T-helper 9 cell (primary cell): ENCODE measurements at regions not wholly inside any gene's neighbourhood (a gene's known extent, or its start where the extent isn't known, plus 50 kb on each side); places are given as distances from the start of the nearest gene placed in this dataset.

Experiments
- DNase-seq: peaks from one replicate; pipeline ENCODE4 v3.0.0-alpha.2; 2020

- no peak for DNase-seq
Measured at GRCh38 chr5:106876298-106876622, 794.5 kb downstream of the EFNA5 start.

- DNase-seq: no peak
Measured at GRCh38 chr5:106875591-106876297, 795.0 kb downstream of the EFNA5 start.

GRCh38 chr5:106874974-106875373, 795.8 kb downstream of the EFNA5 start:
- DNase-seq: no peak

GRCh38 chr5:106874531-106874930, 796.2 kb downstream of the EFNA5 start:
- no peak for DNase-seq

GRCh38 chr5:106873568-106873967, 797.2 kb downstream of the EFNA5 start:
- no peak for DNase-seq

GRCh38 chr5:106865279-106865678, 805.5 kb downstream of the EFNA5 start:
- DNase-seq: no peak

DNA sequence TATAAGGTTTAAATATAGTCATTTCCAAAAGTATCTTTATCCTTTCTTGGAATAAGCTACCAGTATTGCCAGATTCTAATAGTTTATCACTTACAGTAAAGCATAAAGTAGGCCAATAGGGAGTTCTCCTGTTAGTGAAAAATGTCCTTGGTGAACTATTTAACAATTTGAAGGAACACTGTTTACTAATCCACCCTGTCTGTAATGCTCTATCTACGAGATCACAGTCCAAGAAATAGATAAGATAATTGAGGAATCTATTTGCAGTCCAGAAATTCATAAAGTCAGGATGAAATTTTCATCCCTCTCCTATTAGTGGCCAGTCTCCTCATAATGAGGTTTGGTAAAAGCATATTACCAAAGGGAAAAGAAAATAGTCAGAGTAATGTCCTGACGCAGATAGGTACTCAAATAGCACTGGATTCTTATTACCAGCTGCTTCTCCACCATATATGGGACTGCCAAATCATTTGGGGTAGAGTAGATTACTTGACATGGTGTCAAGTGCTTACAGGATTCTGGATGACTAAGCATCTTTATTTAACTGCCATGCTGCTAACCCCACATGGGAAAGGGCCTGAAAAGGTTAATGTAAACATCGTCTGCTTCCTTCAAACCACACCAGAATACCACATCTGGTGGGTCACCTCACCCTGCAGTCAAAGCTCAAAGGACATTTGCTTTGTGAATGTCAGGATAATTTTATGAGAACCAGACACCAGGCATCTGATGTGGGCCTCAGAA, 808.1 kb downstream of the EFNA5 start:
- DNase-seq: no peak

DNA sequence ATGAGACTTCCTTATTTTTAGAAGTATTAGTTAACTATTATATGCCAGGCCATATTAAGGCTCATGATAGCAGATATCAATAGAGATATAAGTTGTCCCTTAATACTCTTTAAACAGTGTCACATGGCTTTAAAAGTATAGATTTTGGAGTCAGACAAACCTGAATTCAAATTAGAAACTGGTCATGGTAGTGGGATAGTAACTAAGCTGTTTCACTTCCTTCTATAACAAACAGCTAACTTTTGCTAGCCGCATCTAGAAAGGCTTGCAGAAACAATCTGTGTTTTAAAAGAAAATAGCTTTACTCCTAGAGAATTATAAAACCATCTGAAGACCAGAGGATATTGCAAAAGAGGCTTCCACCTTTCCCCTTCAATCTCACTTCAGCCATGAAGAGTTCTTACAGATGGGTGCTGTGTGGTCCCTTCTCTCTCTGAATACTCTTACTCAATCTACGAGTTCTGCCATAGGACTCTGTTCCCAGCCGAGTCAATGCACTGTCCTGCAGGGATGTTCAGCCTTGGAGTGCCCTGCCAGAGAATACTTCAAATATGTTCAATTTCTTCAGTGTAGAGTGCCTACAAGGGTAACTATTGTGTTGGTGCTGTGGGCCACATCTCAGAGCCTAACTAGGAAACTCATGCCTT, 810.2 kb downstream of the EFNA5 start:
- DNase-seq: no peak

DNA sequence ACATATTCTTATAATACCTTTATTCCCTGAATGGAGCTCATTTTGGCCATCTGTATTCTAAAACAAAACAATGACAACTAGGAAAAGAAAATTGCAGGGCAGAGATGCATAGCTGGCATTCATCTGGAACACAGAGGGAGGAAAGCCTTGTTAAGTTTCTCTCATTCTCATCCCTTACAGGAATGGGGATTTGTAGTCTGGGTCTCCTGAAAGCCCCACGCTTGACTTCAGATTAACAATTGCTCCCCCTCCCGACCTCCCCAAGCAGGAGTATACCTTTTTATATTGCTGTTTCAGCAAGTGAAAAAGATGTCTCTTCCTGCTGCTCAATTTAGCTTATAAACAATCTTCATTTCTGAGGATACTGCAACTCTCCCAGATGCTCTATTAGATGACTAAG, 812.1 kb downstream of the EFNA5 start:
- DNase-seq: no peak

DNA sequence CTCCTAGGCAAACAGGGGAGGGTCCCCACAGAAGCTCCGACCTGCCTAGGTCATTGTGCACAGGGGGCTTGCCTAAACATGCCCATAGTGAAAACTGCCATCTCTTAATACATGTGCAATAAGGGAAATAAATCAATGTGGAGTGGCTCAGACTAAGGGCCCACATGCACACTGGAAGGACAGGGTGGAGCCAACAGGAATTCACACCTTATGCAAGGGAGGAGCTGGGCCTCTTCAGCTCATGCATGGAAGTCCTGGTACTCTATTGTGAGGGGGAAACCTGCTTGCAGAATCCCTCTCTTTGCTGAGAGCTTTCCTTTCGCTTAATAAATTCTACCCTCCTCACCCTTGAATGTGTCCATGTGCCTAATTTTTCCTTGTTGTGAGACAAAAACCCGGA, 815.8 kb downstream of the EFNA5 start:
- DNase-seq: no peak

DNA sequence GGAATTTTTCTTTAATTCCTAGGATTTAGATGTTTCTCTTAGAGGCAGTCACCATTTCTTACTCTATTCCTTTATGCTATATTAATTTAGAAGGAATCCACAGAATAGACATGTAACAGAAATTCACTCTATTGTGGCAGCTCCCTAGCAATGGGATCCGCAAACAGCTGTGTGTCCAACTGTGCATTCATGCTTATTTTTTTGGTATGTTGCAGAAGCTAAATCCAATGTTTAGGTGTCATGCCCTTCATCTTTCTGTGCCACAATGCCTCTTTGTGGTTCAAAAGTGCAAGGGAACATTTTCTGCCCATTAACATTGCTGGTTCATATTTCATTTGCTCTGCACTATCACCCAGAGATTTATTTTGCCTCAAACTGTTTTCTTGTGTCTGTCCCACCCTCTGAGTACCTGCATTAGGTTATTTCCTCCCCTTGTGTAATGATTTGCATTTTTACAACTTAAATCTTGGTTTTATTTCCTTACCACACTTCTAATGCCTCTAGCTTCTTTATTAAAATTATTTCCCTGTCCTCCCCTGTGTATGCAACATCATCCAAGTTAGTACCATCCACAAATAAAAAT, 816.5 kb downstream of the EFNA5 start:
- DNase-seq: no peak

GRCh38 chr5:106853266-106853665, 817.5 kb downstream of the EFNA5 start:
- DNase-seq: no peak

- DNase-seq: no peak
Measured at GRCh38 chr5:106849266-106849665, 821.5 kb downstream of the EFNA5 start.

DNA sequence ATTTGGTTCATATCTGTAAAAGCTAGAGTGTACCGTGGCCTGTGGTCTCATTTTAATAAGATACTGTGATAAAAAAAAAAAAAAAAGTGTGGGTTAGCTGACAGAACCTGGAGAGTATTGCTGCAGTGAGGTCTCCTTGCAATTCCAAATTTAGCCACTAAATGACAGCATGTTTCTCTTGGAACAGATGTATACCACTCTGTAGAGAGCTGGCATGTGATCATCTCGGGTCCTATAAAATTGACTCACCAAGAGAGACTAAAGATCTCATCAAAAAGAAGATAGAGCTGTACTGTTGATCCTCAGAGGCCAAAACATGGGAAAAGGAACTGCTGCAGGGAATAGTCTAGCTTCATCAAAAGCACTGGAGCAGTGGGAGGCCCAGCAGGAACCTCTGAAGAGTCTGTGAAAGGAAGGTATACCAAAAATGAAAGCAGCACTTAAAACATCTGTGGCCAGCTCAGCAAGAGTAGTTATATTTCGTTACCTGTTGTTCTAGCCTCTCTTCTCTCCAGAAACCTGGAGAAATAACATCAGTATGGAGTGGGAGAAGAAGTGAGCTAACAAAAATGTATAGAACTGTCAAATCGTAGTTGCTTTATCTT, 826.8 kb downstream of the EFNA5 start:
- no peak for DNase-seq

DNA sequence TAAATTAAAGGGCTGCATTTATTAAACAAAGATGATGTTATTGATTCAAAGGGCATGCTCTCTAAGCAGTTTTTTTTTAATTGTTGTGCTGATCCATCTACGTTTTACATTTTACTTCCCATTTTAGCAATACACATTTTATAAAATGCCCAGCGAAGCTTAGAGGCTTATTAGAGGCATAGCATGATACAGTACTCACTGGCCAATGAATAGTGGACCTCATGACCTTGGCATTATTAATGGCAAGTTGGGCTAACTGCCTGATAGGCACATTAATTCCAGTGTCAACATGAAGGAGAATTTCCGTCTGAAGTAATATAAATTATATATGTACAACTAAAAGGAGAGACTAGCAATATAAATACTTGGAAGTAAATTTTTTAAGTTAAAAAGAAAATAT, 837.2 kb downstream of the EFNA5 start:
- no peak for DNase-seq

GRCh38 chr5:106827061-106827460, 843.7 kb downstream of the EFNA5 start:
- DNase-seq: no peak

GRCh38 chr5:106825374-106825773, 845.4 kb downstream of the EFNA5 start:
- DNase-seq: no peak

DNA sequence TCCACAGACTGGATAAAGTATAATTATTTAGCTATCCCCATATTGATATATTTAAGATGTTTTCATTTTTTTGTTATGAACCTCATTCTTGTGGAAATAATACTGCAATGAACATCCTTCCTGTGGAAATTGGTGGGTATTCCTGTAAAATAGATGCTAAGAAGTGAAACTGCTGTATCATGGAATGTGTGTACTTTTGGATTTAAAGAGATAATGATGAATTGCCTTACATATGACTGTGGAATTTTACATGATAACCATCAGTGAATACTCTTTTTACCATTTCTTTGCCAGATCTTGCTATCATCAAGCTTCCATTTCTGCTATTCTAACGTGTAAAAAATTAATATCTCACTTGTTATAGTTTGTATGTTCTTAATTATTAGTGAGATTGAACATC, 847.9 kb downstream of the EFNA5 start:
- no peak for DNase-seq

DNA sequence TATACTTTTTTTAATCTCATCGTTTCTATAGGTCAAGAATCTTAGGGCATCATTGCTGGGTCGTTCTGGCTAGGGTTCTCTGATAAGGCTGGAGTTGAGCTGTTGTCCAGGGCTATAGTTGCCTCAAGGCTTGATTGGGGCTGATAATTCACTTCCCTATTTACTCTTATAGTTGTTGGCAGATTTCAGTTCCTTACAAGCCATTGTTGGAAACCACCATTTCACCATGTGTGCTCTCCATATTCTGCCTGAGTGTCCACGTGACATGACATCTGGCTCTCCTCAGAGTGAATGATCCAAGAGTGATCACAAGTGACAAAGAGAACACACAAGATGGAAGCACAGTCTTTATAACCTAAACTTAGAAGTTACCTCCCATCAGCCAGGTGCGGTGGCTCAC, 852.2 kb downstream of the EFNA5 start:
- no peak for DNase-seq

DNA sequence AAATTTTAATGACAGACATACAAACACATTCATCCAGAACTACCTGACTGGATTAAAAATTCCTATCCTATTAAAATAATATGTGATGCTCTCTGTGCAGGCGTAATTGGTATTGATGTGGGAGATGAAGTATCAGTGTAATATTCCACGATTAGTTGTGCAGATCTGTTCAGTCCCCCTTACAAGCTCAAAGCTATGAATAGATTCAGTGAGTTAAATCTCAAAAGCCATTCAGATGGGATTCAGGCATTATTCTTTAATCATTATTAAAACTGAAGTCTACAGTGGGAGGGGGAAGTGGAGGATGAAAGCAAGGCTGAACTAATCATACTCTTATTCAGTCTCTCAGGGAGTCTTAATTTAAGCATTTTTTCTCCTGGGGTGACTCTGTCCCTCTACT, 855.8 kb downstream of the EFNA5 start:
- DNase-seq: no peak

GRCh38 chr5:106801554-106801953, 869.2 kb downstream of the EFNA5 start:
- no peak for DNase-seq

DNA sequence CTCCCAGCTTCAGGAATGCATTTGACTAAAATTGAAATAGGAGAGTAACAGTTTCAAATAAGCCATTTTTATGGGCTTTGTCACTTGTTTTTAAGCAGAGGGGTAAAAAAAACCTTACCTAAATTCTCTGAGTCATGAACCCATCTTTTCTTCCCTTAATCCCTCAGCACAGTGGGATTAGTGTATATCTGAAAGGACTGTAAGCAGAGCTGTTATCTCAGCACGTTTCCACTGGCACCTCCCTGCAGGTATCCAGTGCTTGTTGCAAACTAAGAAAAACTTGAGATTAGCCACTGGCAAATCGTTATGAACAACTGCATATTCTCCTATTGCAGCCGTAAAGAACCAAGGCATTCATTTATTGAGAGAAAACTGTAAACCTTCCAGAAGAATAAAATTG, 872.7 kb downstream of the EFNA5 start:
- no peak for DNase-seq

DNA sequence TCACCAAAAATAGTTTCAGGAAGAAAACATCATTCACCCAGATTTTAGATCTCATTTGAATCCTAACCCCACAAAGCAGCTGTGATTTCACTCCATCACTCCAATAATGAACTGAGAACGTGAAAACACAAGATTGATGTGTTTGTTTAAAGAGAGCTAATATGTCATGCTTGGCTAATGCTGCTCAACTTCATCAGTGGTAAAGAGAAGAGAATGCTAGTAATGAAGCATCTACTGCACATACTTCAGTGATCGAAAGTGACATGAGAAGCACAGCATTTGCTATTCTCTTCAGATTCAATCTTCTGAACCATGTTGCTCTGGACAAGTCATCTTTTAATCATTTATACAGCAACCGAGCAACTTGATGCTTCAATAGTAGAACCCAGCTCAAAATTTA, 874.7 kb downstream of the EFNA5 start:
- no peak for DNase-seq

GRCh38 chr5:106784846-106785245, 885.9 kb downstream of the EFNA5 start:
- DNase-seq: no peak
